ENCODE measurements at regions not wholly inside any gene's neighbourhood (a gene's known extent, or its start where the extent isn't known, plus 50 kb on each side); places are given as distances from the start of the nearest gene placed in this dataset.

GRCh38 chr15:25943831-25944230 lies 80.7 kb upstream of the ATP10A start:
- no peak for DNase-seq (ENCODE audit: low read depth in 1 of 2, low spot score in 2 of 2)
- H3K9me3 ChIP-seq (replicated peaks): no peaks in the 10 kb centered on the region

GRCh38 chr15:25939122-25939521 lies 76.0 kb upstream of the ATP10A start:
- DNase-seq (ENCODE audit: low read depth in 1 of 2, low spot score in 2 of 2): no peak
- H3K36me3 ChIP-seq: no peaks in the 10 kb centered on the region
- H3K27ac ChIP-seq: no peak overlapping the region

More at GRCh38 chr15:25943831-25944230, 80.7 kb upstream of the ATP10A start:
- Histone ChIP-seq H3K36me3 (no peaks in the 10 kb centered on the region), H3K4me1 (replicated peaks) (peaks cover 5% of the 10 kb centered on the region; the same call in 1 of the 2 replicates), H3K27ac (no peak overlapping the region), H3K4me3 (no peak overlapping the region), H3K27me3 (replicated peaks) (no peaks in the 10 kb centered on the region)

GRCh38 chr15:25937796-25938195 lies 74.7 kb upstream of the ATP10A start:
- no peaks in the 10 kb centered on the region for H3K27me3 ChIP-seq (replicated peaks)
- no peaks in the 10 kb centered on the region for H3K9me3 ChIP-seq (replicated peaks)
- no peak overlapping the region for H3K27ac ChIP-seq
- no peak overlapping the region for H3K4me3 ChIP-seq
- peaks cover 12% of the 10 kb centered on the region for H3K4me1 ChIP-seq (replicated peaks)
- no peaks in the 10 kb centered on the region for H3K36me3 ChIP-seq
- DNase-seq (ENCODE audit: low read depth in 1 of 2, low spot score in 2 of 2): no peak

More at GRCh38 chr15:25939122-25939521, 76.0 kb upstream of the ATP10A start:
- Histone ChIP-seq H3K9me3 (replicated peaks) (no peaks in the 10 kb centered on the region), H3K27me3 (replicated peaks) (no peaks in the 10 kb centered on the region), H3K4me3 (no peak overlapping the region), H3K4me1 (replicated peaks) (peaks cover 3% of the 10 kb centered on the region)

DNA sequence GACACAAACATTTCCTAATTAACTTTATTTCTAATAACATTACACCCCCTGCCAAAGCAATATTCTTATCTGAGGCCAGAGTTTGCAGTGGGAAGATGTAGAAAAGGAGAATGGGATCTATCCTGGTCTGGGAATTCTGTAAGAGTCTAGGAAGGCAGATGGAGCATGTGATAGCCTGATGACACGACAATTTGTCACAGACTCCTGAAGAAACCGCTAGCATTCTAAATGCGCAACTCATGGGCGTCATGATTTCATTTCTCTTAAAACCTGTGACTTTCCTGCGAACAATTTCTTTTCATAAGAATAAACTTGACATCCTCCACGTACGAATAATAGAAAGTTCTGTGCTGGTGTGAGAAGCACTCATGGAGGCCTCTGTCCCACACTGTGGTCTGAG lies 72.9 kb upstream of the ATP10A start:
- Histone ChIP-seq H3K27me3 (replicated peaks) (no peaks in the 10 kb centered on the region), H3K36me3 (no peaks in the 10 kb centered on the region), H3K27ac (no peak overlapping the region), H3K9me3 (replicated peaks) (no peaks in the 10 kb centered on the region), H3K4me1 (replicated peaks) (peaks cover 12% of the 10 kb centered on the region), H3K4me3 (no peak overlapping the region)
- DNase-seq (ENCODE audit: low read depth in 1 of 2, low spot score in 2 of 2): no peak

DNA sequence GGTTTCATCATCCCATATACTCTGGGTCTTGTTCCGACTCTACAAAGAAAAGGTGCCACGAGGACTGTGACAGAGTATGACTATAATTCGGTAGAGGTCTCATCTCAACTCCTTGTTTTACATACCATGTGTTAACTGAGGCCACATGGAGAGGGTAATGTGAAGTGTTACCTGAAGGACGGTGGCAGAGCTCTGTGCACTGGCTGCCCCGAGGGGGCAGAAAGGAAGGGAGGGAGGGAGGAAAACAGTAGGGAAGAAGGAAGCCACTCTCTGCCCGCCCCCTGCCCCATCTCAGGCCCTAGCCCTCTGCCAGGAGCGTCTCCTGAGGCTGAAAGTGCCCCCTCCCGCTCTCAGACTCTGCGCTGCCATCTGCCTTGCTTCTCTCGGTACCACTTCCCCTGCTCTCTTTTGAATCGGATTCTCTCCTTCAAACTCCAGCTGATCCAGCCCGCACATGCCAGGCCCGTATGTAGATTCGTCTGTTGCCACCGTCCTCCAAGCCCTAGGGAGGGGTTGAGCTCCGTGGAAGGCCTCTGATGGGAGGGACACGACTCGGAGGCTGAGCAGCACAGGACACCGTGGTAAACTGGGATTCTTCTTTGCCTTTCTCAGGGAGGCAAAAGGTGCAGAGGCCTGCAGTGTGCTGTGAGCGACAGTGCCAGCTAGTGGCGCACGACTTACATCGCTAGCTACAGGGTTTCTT lies 70.5 kb upstream of the ATP10A start:
- Histone ChIP-seq H3K36me3 (no peaks in the 10 kb centered on the region), H3K4me3 (peak overlapping the region; percentile 15), H3K4me1 (replicated peaks) (peaks cover 12% of the 10 kb centered on the region), H3K27me3 (replicated peaks) (no peaks in the 10 kb centered on the region), H3K27ac (no peak overlapping the region), H3K9me3 (replicated peaks) (no peaks in the 10 kb centered on the region)
- DNase-seq (ENCODE audit: low read depth in 1 of 2, low spot score in 2 of 2): peak; percentile 81

DNA sequence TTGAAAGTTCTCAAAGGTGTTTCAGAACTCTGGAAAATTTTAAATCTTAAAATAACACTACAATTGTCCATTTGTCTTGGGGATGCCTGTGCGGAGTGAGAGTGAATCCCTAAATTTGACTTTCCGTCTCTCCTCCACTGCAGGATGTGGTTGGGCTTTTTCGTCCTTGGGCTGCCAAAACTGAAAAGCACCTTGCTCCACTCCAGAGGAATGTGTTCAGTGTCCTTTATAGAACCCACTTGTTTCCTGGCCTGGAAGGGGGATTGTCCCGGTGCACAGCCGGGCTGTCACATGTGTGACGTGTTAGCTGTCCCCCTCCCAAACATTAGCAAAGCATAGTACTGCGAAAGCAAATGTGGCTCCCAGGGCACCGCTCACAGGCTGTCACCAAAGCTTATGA lies 69.6 kb upstream of the ATP10A start:
- Histone ChIP-seq H3K27me3 (replicated peaks) (no peaks in the 10 kb centered on the region), H3K36me3 (no peaks in the 10 kb centered on the region), H3K9me3 (replicated peaks) (no peaks in the 10 kb centered on the region), H3K4me3 (no peak overlapping the region), H3K27ac (no peak overlapping the region), H3K4me1 (replicated peaks) (peaks cover 12% of the 10 kb centered on the region)
- no peak for DNase-seq (ENCODE audit: low read depth in 1 of 2, low spot score in 2 of 2)

GRCh38 chr15:25931851-25932250 lies 68.7 kb upstream of the ATP10A start:
- no peak overlapping the region for H3K4me3 ChIP-seq
- DNase-seq (ENCODE audit: low read depth in 1 of 2, low spot score in 2 of 2): no peak
- H3K27ac ChIP-seq: no peak overlapping the region
- H3K9me3 ChIP-seq (replicated peaks): no peaks in the 10 kb centered on the region; the same call in 1 of the 2 replicates
- H3K27me3 ChIP-seq (replicated peaks): no peaks in the 10 kb centered on the region
- H3K4me1 ChIP-seq (replicated peaks): peaks cover 12% of the 10 kb centered on the region
- no peaks in the 10 kb centered on the region for H3K36me3 ChIP-seq

DNA sequence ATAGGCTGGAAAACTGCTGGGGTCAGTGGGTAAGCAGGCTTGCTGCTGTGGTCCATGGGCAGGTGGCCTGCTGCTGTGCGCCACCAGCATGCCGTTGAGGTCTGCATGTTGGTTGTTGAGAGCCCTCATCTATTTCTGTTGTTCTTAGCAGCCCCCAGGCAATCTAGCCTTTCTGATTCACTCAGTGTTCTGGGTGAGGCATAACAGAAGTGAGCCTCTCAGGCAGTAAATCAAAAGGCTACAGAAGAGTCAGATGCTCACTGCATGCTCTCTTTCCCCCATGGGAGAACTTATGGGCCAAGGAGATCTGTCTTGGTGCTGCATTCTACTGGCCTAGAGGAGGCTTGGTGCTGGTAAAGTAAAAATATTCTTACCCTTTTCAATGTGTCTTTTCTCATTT lies 67.8 kb upstream of the ATP10A start:
- H3K27ac ChIP-seq: no peak overlapping the region
- H3K27me3 ChIP-seq (replicated peaks): no peaks in the 10 kb centered on the region
- H3K9me3 ChIP-seq (replicated peaks): no peaks in the 10 kb centered on the region; the same call in 1 of the 2 replicates
- H3K4me1 ChIP-seq (replicated peaks): peaks cover 12% of the 10 kb centered on the region
- H3K4me3 ChIP-seq: no peak overlapping the region
- DNase-seq (ENCODE audit: low read depth in 1 of 2, low spot score in 2 of 2): no peak
- H3K36me3 ChIP-seq: no peaks in the 10 kb centered on the region

Data from SJSA1 (cell line).